Parathyroid adenoma (tissue), 2 donors: ENCODE measurements at regions not wholly inside any gene's neighbourhood (a gene's known extent, or its start where the extent isn't known, plus 50 kb on each side); places are given as distances from the start of the nearest gene placed in this dataset.

Experiments used
- H2AFZ ChIP-seq: fragments of 300-600 bp; sonication (generic); one replicate; pipeline ENCODE4 v1.7.0; 2017; ENCODE audit warnings: antibody characterized with exemption, mild to moderate bottlenecking
- H3K27ac ChIP-seq: fragments of 300-600 bp; sonication (generic); one replicate; pipeline ENCODE4 v1.7.0; 2017
- H3K27me3 ChIP-seq: fragments of 300-600 bp; sonication (generic); one replicate; pipeline ENCODE4 v1.7.0; 2017; ENCODE audit warnings: low read length; ENCODE audit not compliant: control insufficient read depth, insufficient read depth
- H3K36me3 ChIP-seq: fragments of 300-600 bp; sonication (generic); one replicate; pipeline ENCODE4 v1.7.0; 2017; ENCODE audit warnings: low read length; ENCODE audit not compliant: control insufficient read depth, insufficient read depth
- H3K4me1 ChIP-seq: fragments of 300-600 bp; sonication (generic); one replicate; pipeline ENCODE4 v1.7.0; 2017; ENCODE audit warnings: control low read depth
- H3K4me2 ChIP-seq: fragments of 300-600 bp; sonication (generic); one replicate; pipeline ENCODE4 v1.7.0; 2017; ENCODE audit warnings: low read length
- H3K4me3 ChIP-seq: fragments of 300-600 bp; sonication (generic); one replicate; pipeline ENCODE4 v1.7.0; 2017; ENCODE audit warnings: low read depth, low read length
- H3K79me2 ChIP-seq: fragments of 300-600 bp; sonication (generic); one replicate; pipeline ENCODE4 v1.7.0; 2017; ENCODE audit warnings: control low read depth
- H3K9ac ChIP-seq: fragments of 300-600 bp; sonication (generic); one replicate; pipeline ENCODE4 v1.7.0; 2017; ENCODE audit warnings: mild to moderate bottlenecking
- H3K9me3 ChIP-seq: fragments of 300-600 bp; sonication (generic); one replicate; pipeline ENCODE4 v1.7.0; 2017; ENCODE audit warnings: low read length; ENCODE audit not compliant: control insufficient read depth
- CTCF ChIP-seq: fragments of 300-600 bp; sonication (generic); IDR thresholded peaks from one replicate; pipeline ENCODE4 v1.7.0; 2017; ENCODE audit warnings: antibody characterized with exemption, mild to moderate bottlenecking
- donor health status: primary hyperparathyroidism.

- no peaks in the 10 kb centered on the region for H3K27me3 ChIP-seq
- no peaks in the 10 kb centered on the region for H3K36me3 ChIP-seq
- no peak overlapping the region for H3K4me3 ChIP-seq
- H3K4me2 ChIP-seq = no peak overlapping the region
- no peak for TF ChIP-seq CTCF
- no peak overlapping the region for H3K27ac ChIP-seq
- H2AFZ ChIP-seq = no peak overlapping the region
- no peaks in the 10 kb centered on the region for H3K4me1 ChIP-seq
- no peak overlapping the region for H3K9ac ChIP-seq
- H3K79me2 ChIP-seq = no peaks in the 10 kb centered on the region
- H3K9me3 ChIP-seq = no peaks in the 10 kb centered on the region
These were observed 63.4 kb upstream of the NAV3 start for GRCh38 chr12:77767335-77767734.

- Histone ChIP-seq H3K79me2 (no peaks in the 10 kb centered on the region), H3K4me3 (no peak overlapping the region), H3K4me1 (no peaks in the 10 kb centered on the region), H3K9me3 (no peaks in the 10 kb centered on the region), H3K27me3 (no peaks in the 10 kb centered on the region), H3K4me2 (no peak overlapping the region), H3K27ac (no peak overlapping the region), H2AFZ (no peak overlapping the region), H3K36me3 (no peaks in the 10 kb centered on the region), H3K9ac (no peak overlapping the region)
- TF ChIP-seq CTCF = no peak
These were observed 64.5 kb upstream of the NAV3 start for GRCh38 chr12:77766224-77766623.

DNA sequence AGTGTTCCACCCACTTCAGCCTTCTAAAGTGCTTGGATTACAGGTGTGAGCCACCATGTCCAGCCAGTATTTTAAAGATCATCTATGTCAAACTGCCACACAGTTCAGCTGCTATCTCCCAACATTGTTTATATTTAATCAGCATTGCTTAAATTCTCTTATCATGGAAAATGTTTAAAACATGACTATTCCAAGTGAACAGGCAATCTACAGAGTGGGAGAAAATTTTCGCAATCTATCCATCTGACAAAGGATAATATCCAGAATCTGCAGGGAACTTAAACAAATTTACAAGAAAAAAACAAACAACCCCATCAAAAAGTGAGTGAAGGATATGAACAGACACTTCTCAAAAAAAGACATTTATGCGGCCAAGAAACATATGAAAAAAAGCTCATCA is 69.4 kb upstream of the NAV3 start:
- H3K27me3 ChIP-seq = no peaks in the 10 kb centered on the region
- H3K9ac ChIP-seq = no peak overlapping the region
- TF ChIP-seq CTCF = no peak

DNA sequence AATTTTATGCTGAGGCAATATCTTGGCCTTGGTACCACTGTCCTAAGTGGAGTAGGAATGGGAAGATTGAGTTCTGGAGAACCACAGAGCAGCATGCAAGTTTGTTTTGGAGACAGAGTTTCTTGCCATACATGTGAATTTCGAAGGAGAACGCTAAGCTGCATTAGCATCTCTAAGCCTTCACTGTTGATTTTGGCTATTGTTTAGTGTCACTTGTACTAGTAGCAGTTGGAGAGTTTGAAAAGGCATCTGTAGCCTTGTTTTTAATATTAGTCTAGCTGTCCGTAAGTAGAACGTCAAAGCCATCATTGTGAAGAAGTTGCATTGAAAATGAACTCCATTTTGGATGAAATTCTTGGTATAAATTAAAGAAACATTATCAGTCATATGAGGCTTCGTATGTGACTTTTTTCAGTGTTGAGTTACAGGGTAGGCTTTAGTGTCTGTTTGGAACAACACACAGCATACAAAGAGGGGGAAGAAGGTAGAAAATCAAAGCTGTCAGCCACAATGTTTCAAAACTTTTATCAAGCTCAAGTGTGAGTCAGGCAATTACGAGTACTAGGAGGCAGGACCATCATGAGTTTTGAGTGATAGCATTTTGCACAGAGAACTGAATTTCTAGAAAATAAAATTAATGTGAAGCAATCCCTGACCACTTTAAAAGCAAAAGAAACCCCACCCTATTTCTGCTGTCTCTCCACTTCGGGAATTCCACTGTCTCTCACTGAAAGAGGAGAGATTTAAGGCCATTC is 70.2 kb upstream of the NAV3 start:
- Histone ChIP-seq H3K4me3 (no peak overlapping the region), H3K36me3 (no peaks in the 10 kb centered on the region), H3K9ac (no peak overlapping the region), H3K79me2 (no peaks in the 10 kb centered on the region), H3K4me2 (no peak overlapping the region), H2AFZ (no peak overlapping the region), H3K4me1 (no peaks in the 10 kb centered on the region), H3K27me3 (no peaks in the 10 kb centered on the region), H3K9me3 (no peaks in the 10 kb centered on the region), H3K27ac (no peak overlapping the region)
- TF ChIP-seq CTCF = no peak

More for the DNA sequence above, 69.4 kb upstream of the NAV3 start:
- Histone ChIP-seq H2AFZ (no peak overlapping the region), H3K9me3 (no peaks in the 10 kb centered on the region), H3K4me3 (no peak overlapping the region), H3K4me2 (no peak overlapping the region), H3K4me1 (no peaks in the 10 kb centered on the region), H3K36me3 (no peaks in the 10 kb centered on the region), H3K27ac (no peak overlapping the region), H3K79me2 (no peaks in the 10 kb centered on the region)

DNA sequence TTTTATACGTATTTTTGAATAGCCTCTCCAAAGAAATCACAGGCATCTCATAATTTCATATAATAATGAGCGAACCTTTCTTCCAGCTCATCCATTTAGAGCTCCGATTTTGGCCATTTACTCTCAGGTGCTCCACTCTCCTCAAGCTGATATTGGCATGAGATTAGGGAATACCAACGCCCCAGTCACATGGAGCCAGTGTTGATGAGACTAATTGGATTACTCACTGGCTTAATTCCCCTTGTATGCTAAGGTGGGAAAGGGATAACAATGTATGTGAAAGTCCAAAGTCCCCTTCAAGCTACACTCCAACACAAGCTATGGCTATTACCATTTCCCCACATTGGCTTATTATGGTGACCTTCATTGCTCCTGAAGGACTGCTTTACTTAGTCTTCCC is 76.6 kb upstream of the NAV3 start:
- Histone ChIP-seq H3K27me3 (no peaks in the 10 kb centered on the region), H3K27ac (no peak overlapping the region), H2AFZ (no peak overlapping the region), H3K79me2 (no peaks in the 10 kb centered on the region), H3K4me2 (no peak overlapping the region), H3K9ac (no peak overlapping the region), H3K4me3 (no peak overlapping the region), H3K9me3 (no peaks in the 10 kb centered on the region), H3K36me3 (no peaks in the 10 kb centered on the region), H3K4me1 (no peaks in the 10 kb centered on the region)
- TF ChIP-seq CTCF = no peak
